ENCODE measurements at regions not wholly inside any gene's neighbourhood (a gene's known extent, or its start where the extent isn't known, plus 50 kb on each side); places are given as distances from the start of the nearest gene placed in this dataset.
"Not testable (repeated sequence)": the region's sequence is repeated elsewhere in the genome, so short reads cannot be mapped to it uniquely, and the experiment has no call there.

- no peaks in the 10 kb centered on the region for H3K4me1 ChIP-seq
- H3K36me3 ChIP-seq, result no peaks in the 10 kb centered on the region
- H3K27me3 ChIP-seq, result no peaks in the 10 kb centered on the region
- no peak for DNase-seq
- intact Hi-C loops (cut with DNase I), result no loop called here
- H3K9me3 ChIP-seq, result no peaks in the 10 kb centered on the region
- 47 to 59% methylated on average over 2 of the region's 2 CpGs for WGBS, 2 donors
- H3K27ac ChIP-seq, result no peak overlapping the region
- TF ChIP-seq, protein P1, sequence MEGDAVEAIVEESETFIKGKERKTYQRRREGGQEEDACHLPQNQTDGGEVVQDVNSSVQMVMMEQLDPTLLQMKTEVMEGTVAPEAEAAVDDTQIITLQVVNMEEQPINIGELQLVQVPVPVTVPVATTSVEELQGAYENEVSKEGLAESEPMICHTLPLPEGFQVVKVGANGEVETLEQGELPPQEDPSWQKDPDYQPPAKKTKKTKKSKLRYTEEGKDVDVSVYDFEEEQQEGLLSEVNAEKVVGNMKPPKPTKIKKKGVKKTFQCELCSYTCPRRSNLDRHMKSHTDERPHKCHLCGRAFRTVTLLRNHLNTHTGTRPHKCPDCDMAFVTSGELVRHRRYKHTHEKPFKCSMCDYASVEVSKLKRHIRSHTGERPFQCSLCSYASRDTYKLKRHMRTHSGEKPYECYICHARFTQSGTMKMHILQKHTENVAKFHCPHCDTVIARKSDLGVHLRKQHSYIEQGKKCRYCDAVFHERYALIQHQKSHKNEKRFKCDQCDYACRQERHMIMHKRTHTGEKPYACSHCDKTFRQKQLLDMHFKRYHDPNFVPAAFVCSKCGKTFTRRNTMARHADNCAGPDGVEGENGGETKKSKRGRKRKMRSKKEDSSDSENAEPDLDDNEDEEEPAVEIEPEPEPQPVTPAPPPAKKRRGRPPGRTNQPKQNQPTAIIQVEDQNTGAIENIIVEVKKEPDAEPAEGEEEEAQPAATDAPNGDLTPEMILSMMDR (IDR thresholded peaks at IDR 0.05), result no peak
- TF ChIP-seq POLR2AphosphoS5 (IDR thresholded peaks at IDR 0.05) (no peak), POLR2A (IDR thresholded peaks at IDR 0.05) (no peak), EP300 (IDR thresholded peaks at IDR 0.05) (no peak)
- no peak overlapping the region for H3K4me3 ChIP-seq
Measured at GRCh38 chr9:78714576-78714975, 417.7 kb downstream of the PSAT1 start.

GRCh38 chr9:78719029-78719428 lies 422.1 kb downstream of the PSAT1 start:
- H3K9me3 ChIP-seq; DNase-seq; H3K27ac ChIP-seq; H3K4me1 ChIP-seq; H3K4me3 ChIP-seq; H3K27me3 ChIP-seq; intact Hi-C loops (cut with DNase I); H3K36me3 ChIP-seq: not testable (repeated sequence)
- 76 to 92% methylated on average over 4 of the region's 4 CpGs for WGBS, 2 donors

DNA sequence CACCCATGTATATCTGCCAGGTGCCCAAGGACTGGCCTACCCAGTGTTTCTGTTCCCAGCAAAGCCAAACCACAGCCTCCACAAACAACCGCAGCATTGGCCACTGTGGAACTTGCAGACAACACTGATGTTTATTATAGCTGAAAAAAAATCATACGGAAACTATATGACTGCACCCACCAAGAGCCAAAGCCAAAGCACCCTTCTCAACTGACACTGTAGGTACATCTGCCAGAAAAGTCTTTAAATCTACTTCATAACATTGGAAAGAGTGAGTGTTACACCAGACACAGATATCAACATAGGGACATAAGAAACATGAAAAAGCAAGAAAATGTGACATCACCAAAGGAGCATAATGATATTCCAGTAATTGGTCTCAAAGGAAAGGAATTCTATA lies 428.0 kb downstream of the PSAT1 start:
- Histone ChIP-seq H3K4me1 (no peaks in the 10 kb centered on the region), H3K27me3 (no peaks in the 10 kb centered on the region), H3K4me3 (no peak overlapping the region), H3K27ac (no peak overlapping the region), H3K9me3 (peaks cover 0 to 4% (median 0%) of the 10 kb centered on the region in 4 donors), H3K36me3 (no peaks in the 10 kb centered on the region)
- no peak for TF ChIP-seq POLR2A (IDR thresholded peaks at IDR 0.05)
- TF ChIP-seq EP300 (IDR thresholded peaks at IDR 0.05), result no peak
- no peak for TF ChIP-seq POLR2AphosphoS5 (IDR thresholded peaks at IDR 0.05)
- TF ChIP-seq, protein P1 (IDR thresholded peaks at IDR 0.05), result no peak
- intact Hi-C loops (cut with DNase I), result no loop called here
- WGBS, 2 donors, result 88 to 90% methylated on average over 2 of the region's 2 CpGs
- DNase-seq, result no peak

DNA sequence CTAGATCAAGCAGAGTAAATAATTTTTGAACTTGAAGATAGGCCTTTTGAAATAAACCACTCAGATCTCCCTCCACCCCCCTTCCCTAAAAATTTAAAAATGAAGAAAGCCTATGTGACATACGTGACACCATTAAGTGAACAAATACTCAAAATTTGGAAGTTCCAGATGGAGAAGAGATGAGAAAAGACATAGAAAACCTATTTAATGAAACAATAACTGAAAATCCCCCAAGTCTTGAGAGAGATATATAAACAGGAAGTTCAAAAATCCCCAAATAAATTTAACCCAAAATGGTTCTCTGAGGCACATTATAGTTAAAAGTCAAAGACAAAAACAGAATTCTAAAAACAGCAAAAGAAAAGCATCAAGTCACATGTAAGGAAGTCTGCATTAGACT lies 428.6 kb downstream of the PSAT1 start:
- TF ChIP-seq EP300 (IDR thresholded peaks at IDR 0.05), result no peak
- TF ChIP-seq POLR2AphosphoS5 (IDR thresholded peaks at IDR 0.05), result no peak
- TF ChIP-seq POLR2A (IDR thresholded peaks at IDR 0.05), result no peak
- TF ChIP-seq, protein P1 (IDR thresholded peaks at IDR 0.05), result no peak
- intact Hi-C loops (cut with DNase I), result no loop called here
- 86% methylated on average over 1 of the region's 1 CpG for WGBS, 2 donors

GRCh38 chr9:78745331-78745730 lies 448.4 kb downstream of the PSAT1 start:
- H3K4me1 ChIP-seq, result no peaks in the 10 kb centered on the region
- intact Hi-C loops (cut with DNase I), result no loop called here

More for the DNA sequence above, 428.6 kb downstream of the PSAT1 start:
- H3K27me3 ChIP-seq, result no peaks in the 10 kb centered on the region
- H3K4me1 ChIP-seq, result no peaks in the 10 kb centered on the region
- DNase-seq, result no peak
- H3K4me3 ChIP-seq, result no peak overlapping the region
- H3K27ac ChIP-seq, result no peak overlapping the region
- H3K9me3 ChIP-seq, result peaks cover 0 to 4% (median 0%) of the 10 kb centered on the region in 4 donors
- no peaks in the 10 kb centered on the region for H3K36me3 ChIP-seq

More at GRCh38 chr9:78745331-78745730, 448.4 kb downstream of the PSAT1 start:
- Histone ChIP-seq H3K27me3 (no peaks in the 10 kb centered on the region), H3K27ac (no peak overlapping the region), H3K9me3 (peaks cover 0 to 1% (median 0%) of the 10 kb centered on the region in 4 donors), H3K36me3 (no peaks in the 10 kb centered on the region), H3K4me3 (no peak overlapping the region)
- 87 to 93% methylated on average over 5 of the region's 5 CpGs for WGBS, 2 donors
- DNase-seq, result no peak
- TF ChIP-seq POLR2AphosphoS5 (IDR thresholded peaks at IDR 0.05) (no peak), POLR2A (IDR thresholded peaks at IDR 0.05) (no peak), EP300 (IDR thresholded peaks at IDR 0.05) (no peak)
- TF ChIP-seq, protein P1 (IDR thresholded peaks at IDR 0.05), result no peak
